ENCODE measurements at regions not wholly inside any gene's neighbourhood (a gene's known extent, or its start where the extent isn't known, plus 50 kb on each side); places are given as distances from the start of the nearest gene placed in this dataset.

DNA sequence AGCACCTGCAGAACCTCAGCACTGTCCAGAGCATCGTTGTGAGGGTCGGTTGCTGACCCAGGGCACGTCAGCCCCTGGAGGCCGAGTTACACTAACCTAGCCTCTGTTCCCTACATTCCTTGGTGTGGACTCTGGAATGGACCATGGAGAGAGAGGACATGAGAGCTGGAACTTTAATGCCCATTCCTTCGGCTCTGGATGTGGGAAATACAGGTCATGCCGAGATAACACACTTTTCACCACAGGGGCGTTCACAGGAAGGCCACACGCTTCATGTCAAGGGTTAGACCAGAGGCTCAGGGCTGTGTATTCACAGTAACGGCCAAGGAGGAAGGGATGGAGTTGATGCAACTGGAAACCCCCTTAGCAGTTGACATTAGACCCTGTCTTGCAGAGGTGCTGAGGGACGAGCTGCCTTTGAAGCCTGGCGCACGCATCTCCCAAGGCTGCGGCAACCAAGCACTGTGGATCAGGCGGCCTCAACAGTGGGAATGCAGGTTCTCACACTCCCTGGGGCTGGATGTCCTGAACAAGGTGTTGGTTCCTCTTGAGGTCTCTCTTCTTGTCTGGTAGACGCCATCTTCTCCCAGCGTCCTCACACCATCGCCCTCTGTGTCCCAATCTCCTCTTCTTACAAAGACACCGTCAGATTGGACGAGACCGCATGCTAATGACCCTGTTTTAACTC is 245.2 kb downstream of the KLF6 start:
- H3K4ac ChIP-seq (ENCODE audit: low read depth, low read length) = peak overlapping the region; percentile 88
- POLR2A ChIA-PET (ENCODE audit: unreplicated experiment) = no interaction called here
- intact Hi-C loops (cut with micrococcal nuclease) = loop anchor here (2.0 to 5.0 kb wide), 3 partner anchors 71 to 237 kb away; no protein-coding TSS in a partner anchor

More for the DNA sequence above, 245.2 kb downstream of the KLF6 start:
- Histone ChIP-seq H2BK20ac (ENCODE audit: low read depth, low read length) (peak overlapping the region; percentile 94), H3K36me3 (ENCODE audit: control insufficient read depth, insufficient read depth, low read length) (no peaks in the 10 kb centered on the region), H2AK5ac (ENCODE audit: low read depth, low read length) (peak overlapping the region; percentile 97), H2AFZ (replicated peaks; ENCODE audit: low read length, poor library complexity) (peak overlapping the region; percentile 90), H3K27ac (ENCODE audit: insufficient read depth, low read length) (peak overlapping the region; percentile 80), H3K9me3 (ENCODE audit: control insufficient read depth, insufficient read depth, low read length) (no peaks in the 10 kb centered on the region), H4K8ac (ENCODE audit: low read depth in 2 of 2, low read length in 2 of 2) (peak overlapping the region; percentile 11 to 71), H4K91ac (ENCODE audit: insufficient read depth, low read depth, low read length) (peak overlapping the region; percentile 74), H3K4me3 (ENCODE audit: insufficient read depth, low read depth, low read length) (no peak overlapping the region), H3K18ac (ENCODE audit: low read depth, low read length) (peak overlapping the region; percentile 86), H3K9ac (ENCODE audit: low read depth, low read length) (no peak overlapping the region), H3K9me1 (ENCODE audit: insufficient read depth, low read length) (peaks cover 23% of the 10 kb centered on the region), H3K23ac (ENCODE audit: low read depth, low read length) (peak overlapping the region; percentile 37; the same call in 1 of the 2 replicates), H3K4me1 (ENCODE audit: control insufficient read depth, insufficient read depth, low read length) (peaks cover 20% of the 10 kb centered on the region), H2BK5ac (ENCODE audit: low read depth, low read length, poor library complexity, severe bottlenecking) (peak overlapping the region; percentile 72), H2BK120ac (ENCODE audit: low read depth, low read length) (peak overlapping the region; percentile 92), H3K4me2 (ENCODE audit: low read depth, low read length) (no peak overlapping the region), H2BK15ac (ENCODE audit: low read depth, low read length) (peak overlapping the region; percentile 87), H4K20me1 (ENCODE audit: insufficient read depth, low read length) (no peaks in the 10 kb centered on the region), H3K56ac (ENCODE audit: extremely low read depth, insufficient read depth, low read length) (no peak overlapping the region), H2AK9ac (replicated peaks; ENCODE audit: low read depth, low read length, poor library complexity) (peak overlapping the region; percentile 75), H3K14ac (replicated peaks; ENCODE audit: low read depth, low read length) (peak overlapping the region; percentile 81), H4K5ac (ENCODE audit: low read depth, low read length) (peak overlapping the region; percentile 28), H3K79me1 (ENCODE audit: low read depth in 1 of 2, low read length in 2 of 2) (0 out of 4 replicates have a peak, but pooled peaks cover 0 to 4% of the 10 kb centered on the region in 2 experiments), H3K27me3 (ENCODE audit: control insufficient read depth, insufficient read depth, low read length) (no peaks in the 10 kb centered on the region)
- no peak for ATAC-seq (ENCODE audit: low read depth)
- 95% methylated on average over 12 of the region's 20 CpGs; no CpG with 5 or more reads in 1 of the 2 experiments for WGBS, 2 experiments (ENCODE audit: extremely low coverage in 2 of 2, insufficient read length in 1 of 2)
- CTCF ChIA-PET = no interaction called here
- no TSS peak for BruUV-seq (replicated peaks)
- DNase-seq = no peak
- TF ChIP-seq CEBPB (IDR thresholded peaks at IDR 0.05; ENCODE audit: low read depth, low read length) (no peak), RAD21 (IDR thresholded peaks at IDR 0.05; ENCODE audit: low read length) (no peak), CHD1 (IDR thresholded peaks at IDR 0.05; ENCODE audit: low read depth, low read length) (no peak), BHLHE40 (IDR thresholded peaks at IDR 0.05; ENCODE audit: low read depth, low read length) (no peak), FOS (IDR thresholded peaks at IDR 0.05; ENCODE audit: low read depth, low read length) (no peak)
- dilution Hi-C loops (cut with HindIII; ENCODE audit: low sequenced_read_pairs, unreplicated experiment) (no loop called here), in situ Hi-C loops (cut with MboI; ENCODE audit: low sequenced_read_pairs) (no loop called here)
